Motor neuron (in vitro differentiated cells): ENCODE measurements at regions not wholly inside any gene's neighbourhood (a gene's known extent, or its start where the extent isn't known, plus 50 kb on each side); places are given as distances from the start of the nearest gene placed in this dataset.
"Not testable (repeated sequence)": the region's sequence is repeated elsewhere in the genome, so short reads cannot be mapped to it uniquely, and the experiment has no call there.

Source experiments
- ATAC-seq, 8 experiments: fragments of 200-7000 bp; cut with Tn5 transposase; replicated peaks in 6 of 8; 2 replicates each; pipeline ENCODE4 v1.8.0; 2021; ENCODE audit warnings: mild to moderate bottlenecking in 8 of 8, moderate library complexity in 8 of 8
- H3K27ac ChIP-seq, 2 donors: fragments of 250-450 bp; sonication (Bioruptor Pico); 2 replicates each; pipeline ENCODE4 v1.9.0; 2021; ENCODE audit warnings: antibody characterized with exemption in 2 of 2, mild to moderate bottlenecking in 2 of 2, moderate library complexity in 1 of 2
- H3K4me1 ChIP-seq, 2 donors: fragments of 250-450 bp; sonication (Bioruptor Pico); replicated peaks in 1 of 2; 2 replicates each; pipeline ENCODE4 v1.6.1; 2021; ENCODE audit warnings: antibody characterized with exemption in 2 of 2, mild to moderate bottlenecking in 2 of 2, moderate library complexity in 1 of 2
- H3K4me3 ChIP-seq, 5 donors: fragments of 250-450 bp; sonication (Bioruptor Pico); 2 replicates each; pipeline ENCODE4 v1.9.0; 2021; ENCODE audit warnings: antibody characterized with exemption in 5 of 5, mild to moderate bottlenecking in 5 of 5, moderate library complexity in 4 of 5
- WGBS, 10 experiments: fragments of 450-650 bp; shearing (Covaris generic); methylation state at CpG; one replicate each; pipeline ENCODE4 v1.0.0; 2022; 5-methylcytosine and 5-hydroxymethylcytosine counted together
- in situ Hi-C, 9 experiments: fragments of 400-800 bp; cut with MboI; loops; one replicate each; pipeline ENCODE4 v1.15.0; 2021; ENCODE audit warnings: low sequenced_read_pairs in 9 of 9, low pct_unique_long_range_greater_than_20kb in 2 of 9; ENCODE audit not compliant: unreplicated experiment in 9 of 9

DNA sequence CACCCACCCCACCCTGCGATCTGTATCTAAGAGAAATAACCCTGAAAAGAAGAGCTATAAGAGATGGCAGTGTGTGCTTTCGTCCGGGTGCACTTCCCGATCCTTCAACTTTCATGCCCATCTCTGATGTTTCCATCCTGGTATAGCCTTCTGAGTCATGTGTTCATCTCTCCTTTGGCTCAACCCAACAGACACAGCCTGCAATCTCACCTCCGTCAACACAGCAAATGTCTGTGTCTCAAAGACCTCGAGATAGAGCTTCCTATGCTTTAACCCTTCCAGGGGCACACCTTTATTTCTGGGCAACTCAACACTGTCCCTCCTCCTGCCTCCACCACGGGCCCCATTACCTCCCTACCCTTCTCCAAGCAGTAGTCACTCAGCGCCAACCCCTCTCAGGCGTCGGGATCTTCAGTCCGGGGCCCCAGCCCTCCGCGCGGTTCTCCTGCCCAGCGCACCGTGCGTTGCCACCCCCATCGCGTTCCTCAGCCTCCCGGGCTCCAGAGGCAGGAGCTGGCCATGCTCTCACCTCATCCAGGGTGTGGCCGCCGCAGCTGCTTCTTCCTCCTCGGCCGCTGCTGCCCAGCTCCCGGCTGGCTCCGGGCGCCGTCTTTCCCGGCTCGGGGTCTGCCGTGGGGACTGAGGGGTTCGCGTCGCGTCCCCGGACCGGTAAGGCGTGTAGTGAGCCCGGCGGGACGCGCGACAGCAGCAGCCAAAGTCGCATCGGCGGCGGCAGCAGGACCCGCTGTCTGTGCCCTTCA lies 153.7 kb upstream of the NBPF19 start:
- ATAC-seq = peak; percentile 85 to 95 (median 88)
- in situ Hi-C loops, H3K4me1 ChIP-seq, H3K27ac ChIP-seq, H3K4me3 ChIP-seq: not testable (repeated sequence)
- WGBS, 10 experiments = no CpG with 5 or more reads among the region's 48 CpGs

DNA sequence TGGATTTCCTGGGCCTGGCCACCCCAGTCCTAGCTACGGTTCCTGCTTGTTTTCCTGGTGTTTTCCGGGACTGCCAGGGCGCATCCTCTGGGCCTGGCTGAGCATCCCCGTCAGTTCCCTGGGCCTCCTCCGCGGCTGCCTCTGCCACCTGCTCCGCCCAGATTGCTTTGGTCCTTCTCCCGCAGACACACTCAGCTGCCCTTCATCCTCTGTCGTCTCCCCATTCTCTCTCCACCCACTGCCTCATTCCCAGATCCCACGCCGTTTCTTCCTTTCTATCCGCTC lies 153.2 kb upstream of the NBPF19 start:
- H3K27ac ChIP-seq, in situ Hi-C loops, H3K4me1 ChIP-seq, H3K4me3 ChIP-seq: not testable (repeated sequence)
- WGBS, 10 experiments = no CpG with 5 or more reads among the region's 12 CpGs
- peak in 7 of 8 experiments; percentile 62 to 76 (median 74) for ATAC-seq

DNA sequence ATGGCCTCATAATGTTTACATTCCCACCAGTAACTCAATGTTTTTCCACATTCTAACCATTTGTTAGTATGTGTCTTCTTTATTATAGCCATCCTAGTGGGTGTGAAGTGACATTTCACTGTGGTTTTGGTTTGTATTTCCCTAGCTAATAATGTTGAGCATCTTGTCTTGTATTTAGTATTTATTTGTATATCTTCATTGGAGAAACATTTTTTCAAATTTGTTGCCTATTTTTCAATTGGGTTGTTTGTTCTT lies 144.8 kb upstream of the NBPF19 start:
- ATAC-seq = peak in 1 of 8 experiments; percentile 93
- H3K4me3 ChIP-seq, in situ Hi-C loops, H3K4me1 ChIP-seq, H3K27ac ChIP-seq: not testable (repeated sequence)

DNA sequence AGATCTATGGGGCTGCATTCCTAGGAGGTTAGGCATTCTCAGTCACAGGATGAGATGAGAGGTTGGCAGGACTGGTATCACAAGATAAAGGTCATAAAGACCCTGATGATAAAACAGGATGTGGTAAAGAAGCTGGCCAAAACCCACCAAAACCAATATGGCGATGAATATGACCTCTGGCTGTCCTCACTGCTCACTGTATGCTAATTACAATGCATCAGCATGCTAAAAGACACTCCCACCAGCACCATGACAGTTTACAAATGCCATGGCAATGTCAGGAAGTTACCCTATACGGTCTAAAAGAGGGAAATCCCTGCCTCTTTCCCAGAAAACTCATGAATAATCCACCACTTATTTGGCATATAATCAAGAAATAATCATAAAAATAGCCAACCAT lies 138.8 kb upstream of the NBPF19 start:
- WGBS, 10 experiments = no CpG with 5 or more reads among the region's 2 CpGs
- H3K4me1 ChIP-seq, H3K27ac ChIP-seq, H3K4me3 ChIP-seq, in situ Hi-C loops: not testable (repeated sequence)
- peak in 1 of 8 experiments; percentile 6 for ATAC-seq

DNA sequence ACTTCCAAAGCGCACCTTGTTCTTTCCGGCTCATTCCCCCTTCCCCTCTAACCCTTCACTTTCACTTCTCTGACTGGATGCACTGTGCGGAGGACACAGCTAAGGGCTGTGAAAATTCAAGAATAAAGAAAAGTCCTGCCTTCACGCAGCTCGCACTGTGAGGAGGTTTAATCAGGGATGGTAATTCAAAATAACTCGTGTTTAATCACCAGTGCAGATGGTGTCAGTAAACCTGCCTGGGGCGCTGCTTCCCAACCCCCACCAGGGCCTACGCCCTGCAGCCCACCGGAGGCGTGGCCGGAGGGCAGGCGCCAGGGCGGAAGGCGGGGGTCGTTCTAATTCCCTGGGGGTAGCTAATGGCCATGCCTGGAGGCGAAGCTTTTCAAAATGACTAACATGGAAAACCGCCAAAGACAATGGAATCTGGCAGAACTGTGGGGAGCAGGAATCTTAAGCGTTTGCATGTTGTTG lies 136.6 kb upstream of the NBPF19 start:
- no CpG with 5 or more reads among the region's 18 CpGs for WGBS, 10 experiments
- peak; percentile 50 to 95 (median 86) for ATAC-seq
- in situ Hi-C loops, H3K27ac ChIP-seq, H3K4me1 ChIP-seq, H3K4me3 ChIP-seq: not testable (repeated sequence)

DNA sequence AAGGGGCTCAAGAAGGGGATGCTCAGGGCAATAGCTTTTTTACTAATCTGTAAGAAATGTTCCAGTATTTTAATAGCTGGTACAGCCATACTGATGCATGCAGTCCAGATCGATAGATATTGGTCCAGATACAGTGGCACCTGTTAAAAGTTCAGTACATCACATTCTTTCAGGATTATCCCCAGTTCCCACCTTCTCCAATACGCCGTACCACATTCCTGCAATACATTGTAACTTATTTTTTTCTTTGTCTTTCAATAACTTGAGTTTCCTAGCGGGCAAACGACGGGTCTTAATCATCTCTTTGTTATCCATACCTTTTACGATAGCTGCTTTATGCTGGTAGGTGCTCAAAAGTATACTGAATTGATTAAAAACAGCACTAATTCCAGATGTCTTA lies 136.1 kb upstream of the NBPF19 start:
- H3K4me1 ChIP-seq, H3K27ac ChIP-seq, H3K4me3 ChIP-seq, in situ Hi-C loops: not testable (repeated sequence)
- no CpG with 5 or more reads among the region's 7 CpGs for WGBS, 10 experiments
- ATAC-seq = peak in 2 of 8 experiments; percentile 10 to 33

DNA sequence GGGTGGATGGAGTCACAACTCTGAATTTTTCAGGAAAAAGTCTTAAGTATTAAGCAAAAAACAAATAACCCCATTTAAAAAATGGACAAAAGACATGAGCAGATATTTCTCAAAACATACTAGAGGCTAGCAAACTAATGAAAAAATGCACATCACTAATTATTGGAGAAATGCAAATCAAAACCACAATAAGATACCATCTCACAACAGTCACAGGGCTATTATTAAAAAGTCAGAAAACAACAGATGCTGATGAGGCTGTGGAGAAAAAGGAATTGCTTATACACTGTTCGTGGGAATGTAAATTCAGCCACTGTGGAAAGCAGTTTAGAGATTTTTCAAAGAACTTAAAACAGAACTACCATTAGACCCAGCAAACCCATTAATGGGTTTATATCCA lies 125.4 kb upstream of the NBPF19 start:
- ATAC-seq = peak in 3 of 8 experiments; percentile 50 to 92 (median 90)
- in situ Hi-C loops, H3K4me3 ChIP-seq, H3K27ac ChIP-seq, H3K4me1 ChIP-seq: not testable (repeated sequence)
- WGBS, 10 experiments = no CpG with 5 or more reads among the region's 1 CpG

DNA sequence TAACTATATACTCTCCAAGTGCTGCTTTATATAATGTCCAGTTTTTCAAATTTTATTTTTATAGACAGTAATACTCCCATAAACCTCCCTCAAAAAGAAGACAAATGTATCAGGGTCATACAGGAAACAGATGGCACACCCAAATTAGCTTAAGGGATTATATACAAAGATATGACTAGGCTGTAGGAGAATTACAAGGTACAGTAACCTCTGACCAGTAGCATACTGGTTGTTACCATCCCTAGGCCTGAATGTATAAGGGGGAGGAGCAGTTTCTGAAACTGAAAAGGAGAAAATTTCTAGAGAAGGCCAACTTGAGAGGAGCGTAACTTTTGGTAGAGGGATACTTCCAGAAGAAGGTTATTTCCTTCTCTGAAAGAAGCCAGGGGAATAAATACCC lies 122.6 kb upstream of the NBPF19 start:
- no CpG with 5 or more reads among the region's 1 CpG for WGBS, 10 experiments
- in situ Hi-C loops = not testable (repeated sequence)

DNA sequence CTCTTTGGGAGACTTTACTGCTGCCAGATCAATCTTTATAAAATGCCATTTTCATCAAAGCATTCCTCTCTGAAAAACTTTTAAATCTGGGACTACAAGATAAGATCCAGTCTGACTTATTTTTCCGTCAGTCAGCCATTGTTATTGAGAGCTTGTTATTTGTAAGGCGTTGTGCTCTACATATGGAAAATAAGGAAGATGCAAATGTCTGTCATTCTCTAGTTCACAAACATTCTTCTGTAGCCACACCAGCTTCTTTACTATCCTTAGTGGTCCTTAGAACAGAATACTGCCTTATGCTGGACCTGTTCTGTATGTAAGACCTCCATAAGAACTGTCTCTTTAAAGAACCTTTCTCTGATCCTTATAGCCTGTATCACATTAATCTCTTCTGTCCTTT lies 120.3 kb upstream of the NBPF19 start:
- ATAC-seq = peak in 3 of 8 experiments; percentile 19 to 64 (median 47)
- H3K4me3 ChIP-seq, H3K4me1 ChIP-seq, in situ Hi-C loops, H3K27ac ChIP-seq: not testable (repeated sequence)
- no CpG with 5 or more reads among the region's 2 CpGs for WGBS, 10 experiments

More for the DNA sequence above, 122.6 kb upstream of the NBPF19 start:
- not testable (repeated sequence) for ATAC-seq, H3K4me1 ChIP-seq, H3K27ac ChIP-seq, H3K4me3 ChIP-seq

DNA sequence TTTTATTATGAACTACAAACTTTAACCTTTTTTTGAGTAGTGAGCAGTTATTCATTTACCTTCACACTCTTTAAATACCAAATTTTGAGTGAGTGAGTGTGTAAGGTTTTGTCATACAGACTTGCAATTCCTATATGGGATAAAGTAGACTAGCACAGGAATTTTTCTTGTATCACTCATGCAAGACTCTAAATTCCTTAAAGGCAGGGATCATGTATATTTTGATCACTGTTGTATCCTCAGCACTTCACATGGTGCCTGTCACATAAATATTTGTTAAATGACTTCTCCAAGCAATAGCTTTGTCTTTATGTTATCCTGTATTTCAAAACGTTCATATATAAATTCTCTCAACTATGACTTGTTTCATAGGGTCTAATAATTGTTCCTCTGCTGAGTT lies 119.1 kb upstream of the NBPF19 start:
- in situ Hi-C loops, H3K27ac ChIP-seq, H3K4me3 ChIP-seq, H3K4me1 ChIP-seq: not testable (repeated sequence)
- no CpG with 5 or more reads among the region's 1 CpG for WGBS, 10 experiments
- ATAC-seq = peak in 2 of 8 experiments; percentile 27 to 28

DNA sequence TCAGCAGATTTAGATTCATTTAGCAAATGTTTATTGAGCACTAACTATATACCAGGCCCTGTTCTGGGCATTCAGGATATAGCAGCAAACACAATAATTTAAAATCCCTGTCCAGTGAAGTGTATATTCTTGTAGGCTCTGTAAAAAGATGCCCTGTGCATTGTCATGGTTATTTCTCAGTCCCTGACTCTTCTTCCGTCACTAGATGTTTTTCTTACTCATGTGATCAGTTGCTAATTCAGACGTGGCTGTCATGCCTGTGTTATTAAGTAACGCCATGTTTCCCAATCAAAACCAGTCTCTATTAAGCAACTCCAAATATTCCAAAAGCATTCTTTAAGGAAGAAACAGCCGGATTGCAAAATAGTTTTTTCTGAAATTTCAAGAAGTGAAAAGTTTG lies 118.7 kb upstream of the NBPF19 start:
- H3K4me1 ChIP-seq, H3K27ac ChIP-seq, H3K4me3 ChIP-seq, in situ Hi-C loops: not testable (repeated sequence)
- ATAC-seq = peak in 5 of 8 experiments; percentile 21 to 94 (median 40)
- WGBS, 10 experiments = no CpG with 5 or more reads among the region's 4 CpGs

DNA sequence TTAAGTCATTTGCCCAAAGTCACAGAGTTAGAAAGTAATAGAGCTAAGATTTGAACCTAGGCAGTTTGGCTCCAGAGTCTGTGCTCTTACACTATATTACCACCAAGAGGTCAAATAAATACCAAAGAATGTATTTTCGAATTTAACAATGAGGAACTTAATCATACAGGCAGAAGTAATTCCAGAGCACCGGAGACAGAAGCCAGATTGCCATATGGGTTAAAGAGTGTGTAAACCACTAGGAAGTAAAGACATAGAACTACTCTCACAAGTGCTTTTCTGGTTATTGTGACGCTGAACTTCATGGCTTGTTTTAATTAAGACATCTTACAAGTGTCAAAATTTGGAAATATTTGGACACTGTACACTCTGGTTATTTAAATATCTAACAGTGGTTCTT lies 114.5 kb upstream of the NBPF19 start:
- in situ Hi-C loops, H3K4me1 ChIP-seq, ATAC-seq, H3K4me3 ChIP-seq, H3K27ac ChIP-seq: not testable (repeated sequence)
- WGBS, 10 experiments = no CpG with 5 or more reads among the region's 3 CpGs

DNA sequence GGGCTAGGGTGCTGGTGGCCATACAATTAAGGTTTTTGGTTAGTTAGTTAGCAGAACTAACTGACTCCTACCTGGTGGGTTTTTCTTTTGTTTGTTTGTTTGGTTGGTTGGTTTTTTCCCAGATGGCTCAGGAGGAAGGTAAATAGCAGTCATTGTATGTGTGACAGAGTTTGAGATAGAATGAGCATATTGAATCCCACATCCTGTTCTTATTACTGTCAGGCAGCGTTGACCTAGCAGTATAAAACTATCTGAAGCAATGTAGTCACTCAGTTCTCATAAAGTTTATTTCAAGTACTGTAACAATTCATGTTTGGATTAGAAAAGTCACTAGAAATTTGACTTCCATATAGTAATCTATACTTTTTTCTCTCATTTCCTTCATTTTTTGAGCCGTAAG lies 113.5 kb upstream of the NBPF19 start:
- WGBS, 10 experiments = no CpG with 5 or more reads among the region's 2 CpGs
- H3K4me1 ChIP-seq, H3K27ac ChIP-seq, in situ Hi-C loops, ATAC-seq, H3K4me3 ChIP-seq: not testable (repeated sequence)

DNA sequence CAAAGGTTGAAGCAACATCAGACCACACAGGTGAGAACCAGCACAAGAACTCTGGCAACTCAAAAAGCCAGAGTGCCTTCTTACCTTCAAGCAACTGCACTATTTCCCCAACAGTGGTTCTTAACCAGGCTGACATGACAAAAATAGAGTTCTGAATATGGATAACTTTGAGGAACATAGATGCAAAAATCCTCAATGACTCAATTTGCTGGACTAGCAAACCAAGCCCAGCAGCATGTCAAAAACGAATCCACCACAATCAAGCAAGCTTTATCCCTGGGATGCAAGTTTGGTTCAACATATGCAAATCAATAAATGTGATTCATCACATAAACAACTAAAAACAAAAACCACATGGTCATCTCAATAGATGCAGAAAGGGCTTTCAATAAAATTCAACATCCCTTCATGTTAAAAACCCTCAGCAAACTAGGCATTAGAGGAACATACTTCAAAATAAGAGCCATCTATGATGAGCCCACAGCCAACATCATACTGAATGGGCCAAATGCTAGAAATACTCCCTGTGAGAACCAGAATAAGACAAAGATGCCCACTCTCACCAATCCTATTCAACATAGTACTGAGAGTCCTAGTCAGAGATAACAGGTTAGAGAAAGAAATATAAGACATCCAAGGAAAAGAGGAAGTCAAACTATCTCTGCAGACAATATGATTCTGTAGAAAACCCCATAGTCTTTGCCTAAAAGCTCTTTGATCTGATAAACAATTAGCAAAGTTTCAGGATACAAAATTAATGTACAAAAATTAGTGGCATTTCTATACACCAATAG lies 110.5 kb upstream of the NBPF19 start:
- H3K27ac ChIP-seq, H3K4me3 ChIP-seq, H3K4me1 ChIP-seq, in situ Hi-C loops: not testable (repeated sequence)
- ATAC-seq = peak in 3 of 8 experiments; percentile 78 to 86 (median 85)
- WGBS, 10 experiments = no CpG with 5 or more reads among the region's 1 CpG
